ENCODE measurements at regions not wholly inside any gene's neighbourhood (a gene's known extent, or its start where the extent isn't known, plus 50 kb on each side); places are given as distances from the start of the nearest gene placed in this dataset.

DNA sequence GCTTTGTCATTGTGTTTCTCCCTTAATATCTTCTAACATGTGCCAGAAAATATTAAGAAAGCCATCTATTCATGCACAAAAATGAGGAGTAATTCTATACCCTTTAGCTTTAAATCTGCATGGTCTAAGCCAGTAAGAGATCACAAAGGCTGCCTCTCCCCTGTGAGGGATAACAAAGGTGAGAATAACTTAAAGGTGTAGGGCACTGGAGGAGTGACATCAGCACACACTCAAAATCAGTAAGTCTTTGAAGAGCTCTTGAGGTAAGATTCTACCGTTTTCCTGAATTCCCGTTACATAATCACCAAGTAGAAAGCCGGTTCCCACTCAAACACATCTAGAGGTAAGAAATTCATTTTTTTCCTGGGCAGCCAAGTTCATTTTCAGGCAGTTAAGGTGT lies 123.9 kb upstream of the SULT1C3 start:
- TF ChIP-seq, protein P1, sequence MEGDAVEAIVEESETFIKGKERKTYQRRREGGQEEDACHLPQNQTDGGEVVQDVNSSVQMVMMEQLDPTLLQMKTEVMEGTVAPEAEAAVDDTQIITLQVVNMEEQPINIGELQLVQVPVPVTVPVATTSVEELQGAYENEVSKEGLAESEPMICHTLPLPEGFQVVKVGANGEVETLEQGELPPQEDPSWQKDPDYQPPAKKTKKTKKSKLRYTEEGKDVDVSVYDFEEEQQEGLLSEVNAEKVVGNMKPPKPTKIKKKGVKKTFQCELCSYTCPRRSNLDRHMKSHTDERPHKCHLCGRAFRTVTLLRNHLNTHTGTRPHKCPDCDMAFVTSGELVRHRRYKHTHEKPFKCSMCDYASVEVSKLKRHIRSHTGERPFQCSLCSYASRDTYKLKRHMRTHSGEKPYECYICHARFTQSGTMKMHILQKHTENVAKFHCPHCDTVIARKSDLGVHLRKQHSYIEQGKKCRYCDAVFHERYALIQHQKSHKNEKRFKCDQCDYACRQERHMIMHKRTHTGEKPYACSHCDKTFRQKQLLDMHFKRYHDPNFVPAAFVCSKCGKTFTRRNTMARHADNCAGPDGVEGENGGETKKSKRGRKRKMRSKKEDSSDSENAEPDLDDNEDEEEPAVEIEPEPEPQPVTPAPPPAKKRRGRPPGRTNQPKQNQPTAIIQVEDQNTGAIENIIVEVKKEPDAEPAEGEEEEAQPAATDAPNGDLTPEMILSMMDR (IDR thresholded peaks at IDR 0.05): no peak
- no peak for TF ChIP-seq POLR2A (IDR thresholded peaks at IDR 0.05)
- no peak for TF ChIP-seq EP300 (IDR thresholded peaks at IDR 0.05)

Data from tibial nerve (tissue), 4 donors.